AML-193 (cell line): ENCODE measurements at regions not wholly inside any gene's neighbourhood (a gene's known extent, or its start where the extent isn't known, plus 50 kb on each side); places are given as distances from the start of the nearest gene placed in this dataset.
A peak's percentile ranks its signal among the peaks of the same experiment; 100 is the strongest.

Experiments used
- DNase-seq, 2 experiments: peaks; one replicate each; lab custom pipeline; 2025; lab: John Stamatoyannopoulos, UW

DNA sequence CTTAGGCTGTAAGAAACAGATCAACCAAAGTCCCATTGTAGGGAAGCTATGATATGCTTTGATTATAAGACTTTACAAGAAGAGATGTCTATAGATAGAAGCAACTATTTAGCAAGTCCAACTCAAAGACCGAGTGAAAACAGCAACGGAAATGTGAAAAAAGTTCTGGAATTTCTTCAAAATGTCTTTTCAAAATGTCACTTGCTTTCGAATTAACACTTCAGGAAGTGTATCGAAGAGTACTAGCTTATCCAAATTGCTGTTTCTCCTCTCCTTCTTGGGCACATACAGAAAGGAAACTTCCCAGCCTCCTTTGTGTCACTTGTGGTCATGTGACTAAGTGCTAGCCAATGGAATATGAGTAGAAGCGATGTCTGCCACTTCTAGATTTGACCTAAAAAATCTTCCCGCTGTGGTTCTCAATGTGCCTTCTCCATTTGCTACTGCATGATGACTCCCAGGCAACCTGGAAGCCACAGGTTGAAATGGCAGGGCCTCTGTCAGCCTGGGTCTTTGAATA, 89.9 kb downstream of the TSEN15 start:
- DNase-seq = no peak

DNA sequence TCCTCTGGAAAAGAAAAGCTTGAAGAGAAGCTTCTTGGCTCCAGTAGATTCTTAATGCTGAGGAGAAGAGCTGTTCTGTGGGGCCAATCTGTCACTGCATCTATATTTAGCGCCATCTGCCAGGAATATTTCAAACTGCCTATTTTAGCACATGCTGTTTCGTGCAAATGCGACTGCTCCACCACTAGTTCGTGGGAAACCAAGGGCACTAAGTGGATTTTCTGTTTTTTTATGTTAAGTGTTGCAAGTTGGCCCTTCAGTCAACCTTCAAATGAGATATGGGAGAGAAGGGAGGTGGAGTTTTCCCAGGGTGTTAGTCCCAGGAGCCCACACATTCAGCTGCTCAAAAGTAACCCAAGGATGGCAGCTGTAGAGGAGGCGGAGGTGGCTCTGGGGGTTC, 91.9 kb downstream of the TSEN15 start:
- no peak for DNase-seq

- no peak for DNase-seq
These were observed 93.6 kb downstream of the TSEN15 start for GRCh38 chr1:184145083-184145482.

DNA sequence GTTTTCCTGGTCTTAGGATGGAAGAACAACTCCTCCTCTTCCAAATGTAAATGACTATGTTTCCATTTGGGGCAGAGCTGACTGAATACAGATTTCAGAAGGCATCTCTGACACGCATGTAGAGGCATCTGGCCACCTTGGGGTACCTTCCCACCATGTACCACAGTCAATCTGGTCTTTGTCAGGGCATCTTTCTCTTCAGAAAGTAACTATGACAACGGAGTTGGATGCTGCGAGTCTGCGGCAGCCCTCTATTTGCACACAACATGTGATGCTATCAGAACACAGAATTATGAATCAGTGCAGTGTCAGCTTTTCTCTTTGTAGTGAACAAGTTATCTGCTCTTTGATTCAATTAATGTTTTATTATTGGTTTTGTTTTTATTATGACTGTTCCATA, 94.7 kb downstream of the TSEN15 start:
- no peak for DNase-seq

DNA sequence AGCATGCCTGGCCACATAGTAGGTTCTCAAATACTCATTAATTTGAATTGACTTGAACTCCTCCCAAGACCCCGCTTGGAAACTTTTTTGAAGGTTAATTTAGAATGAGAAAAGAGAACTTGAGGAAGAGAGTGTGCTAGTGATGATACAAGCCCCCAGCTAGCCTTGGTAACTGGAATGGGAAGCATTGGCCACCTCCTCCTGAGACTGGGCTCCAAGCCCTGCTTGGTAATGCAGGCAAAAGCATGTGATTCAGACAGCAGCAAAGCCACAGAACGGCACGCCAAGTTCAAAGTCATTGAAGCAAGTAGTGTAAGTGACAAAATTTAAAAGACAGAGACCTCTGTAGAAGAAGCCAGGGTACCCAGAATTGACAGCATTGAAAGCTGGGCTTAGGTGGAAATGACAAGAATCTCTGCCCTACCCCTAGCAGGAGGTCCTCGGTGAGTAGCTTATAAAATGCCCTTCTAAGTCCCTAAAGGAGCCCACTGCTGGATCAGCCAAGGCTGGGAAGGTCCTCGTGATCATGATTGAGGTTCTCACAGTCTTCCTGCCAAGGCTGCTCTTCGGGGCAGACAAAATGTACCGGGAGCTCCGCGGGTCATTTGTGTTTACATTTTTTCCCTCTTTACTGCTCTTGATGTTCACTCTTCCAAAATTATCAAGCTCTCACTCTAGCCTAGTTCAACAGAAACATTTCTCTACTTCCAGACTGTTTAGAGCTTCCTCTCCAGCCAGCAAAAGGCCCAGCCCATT, 99.4 kb downstream of the TSEN15 start:
- DNase-seq = no peak

GRCh38 chr1:184152434-184152898, 100.9 kb downstream of the TSEN15 start:
- peak; percentile 38 to 40 for DNase-seq

GRCh38 chr1:184152974-184153373, 101.4 kb downstream of the TSEN15 start:
- no peak for DNase-seq

- no peak for DNase-seq
These were observed 102.2 kb downstream of the TSEN15 start for GRCh38 chr1:184153731-184154130.

DNA sequence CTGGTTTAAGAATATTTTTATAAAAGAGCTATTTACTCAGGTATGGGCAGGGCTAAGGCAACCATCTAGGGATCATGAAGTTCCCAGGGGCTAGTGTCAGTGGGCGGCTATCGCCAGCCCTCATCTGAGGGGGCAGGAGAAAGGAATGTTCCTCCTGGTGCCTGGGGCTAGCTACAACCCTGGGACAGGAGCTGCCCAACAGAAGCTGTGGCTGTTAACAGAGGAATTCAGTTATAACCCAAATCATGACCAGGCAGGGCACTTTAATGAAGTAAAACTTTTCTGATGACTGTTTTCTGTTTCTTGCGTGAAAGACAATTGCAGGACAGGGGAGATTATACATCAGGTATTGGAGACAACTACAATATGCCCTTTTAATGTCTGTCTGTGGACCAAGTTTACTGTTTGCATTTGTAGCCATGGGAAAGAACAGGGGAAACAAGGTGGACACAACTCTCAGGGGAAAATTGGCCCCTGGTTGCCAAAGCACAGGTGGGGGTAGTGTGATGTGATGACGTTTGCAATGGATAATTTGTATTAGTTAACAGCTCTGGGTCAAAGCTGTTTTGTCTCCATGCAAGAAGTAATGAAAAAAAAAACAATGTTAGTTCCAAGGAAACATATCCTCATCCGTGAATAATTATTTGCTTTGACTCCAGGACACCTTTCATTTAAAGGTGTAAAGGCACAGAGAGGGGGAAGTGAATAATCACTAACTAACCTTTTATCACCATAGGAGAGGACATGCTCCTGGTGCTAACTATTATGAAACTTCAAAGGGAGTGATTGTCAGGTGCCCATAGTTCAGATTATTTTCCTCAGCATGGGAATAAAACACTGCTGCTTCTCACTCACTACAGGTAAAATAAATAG, 105.2 kb downstream of the TSEN15 start:
- no peak for DNase-seq

- no peak for DNase-seq
These were observed 105.8 kb downstream of the TSEN15 start for GRCh38 chr1:184157394-184157742.

- peak; percentile 74 to 86 for DNase-seq
These were observed 107.6 kb downstream of the TSEN15 start for GRCh38 chr1:184158896-184159681.

DNA sequence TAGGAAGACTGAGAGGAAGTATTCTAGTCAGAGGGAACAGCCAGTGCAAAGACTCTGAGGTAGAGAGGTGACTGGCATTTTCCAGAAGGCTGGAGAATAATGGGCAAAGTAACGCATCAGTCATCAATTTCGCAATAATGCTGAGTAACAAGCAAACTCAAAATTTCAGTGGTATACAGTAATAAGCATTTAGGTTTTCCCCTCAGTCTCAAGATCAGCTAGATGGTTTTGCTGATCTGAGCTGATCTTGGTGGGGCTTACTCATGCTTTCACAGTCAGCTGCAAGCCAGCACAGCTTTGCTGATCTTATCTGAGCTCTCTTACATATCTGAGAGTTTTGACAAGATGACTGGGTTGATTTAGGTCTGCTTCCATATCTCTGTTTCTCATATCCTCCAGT, 108.7 kb downstream of the TSEN15 start:
- DNase-seq = peak in 1 of 2 experiments; percentile 20

DNA sequence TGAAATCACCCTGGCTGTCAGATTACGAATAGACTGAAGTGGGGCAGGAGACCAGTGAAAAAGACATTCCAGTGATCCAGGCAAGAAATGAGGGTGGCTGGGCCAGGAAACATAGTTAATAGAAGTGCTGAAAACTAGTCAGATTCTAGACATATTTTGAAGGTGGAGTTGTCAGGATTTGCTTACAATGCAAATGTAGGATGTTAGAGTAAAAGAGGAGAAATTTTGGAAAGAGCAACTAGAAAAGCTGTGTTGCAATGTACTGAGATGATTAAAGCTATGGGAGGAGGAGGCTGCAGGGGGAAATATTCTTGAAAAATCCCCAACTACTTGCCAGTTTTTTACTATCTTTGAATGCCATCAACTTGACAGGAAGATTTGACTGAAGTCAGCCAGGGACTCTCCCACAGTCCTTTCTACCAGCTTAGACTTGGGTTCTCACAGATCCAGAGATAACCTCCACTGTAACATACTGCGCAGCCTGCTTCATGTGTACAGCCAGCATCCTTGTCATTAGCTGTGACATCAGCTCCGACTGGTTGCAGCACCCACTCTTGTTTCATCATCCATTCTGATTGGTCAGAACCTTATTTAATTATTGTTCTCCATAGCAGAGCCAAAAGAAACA, 109.7 kb downstream of the TSEN15 start:
- DNase-seq = no peak

DNA sequence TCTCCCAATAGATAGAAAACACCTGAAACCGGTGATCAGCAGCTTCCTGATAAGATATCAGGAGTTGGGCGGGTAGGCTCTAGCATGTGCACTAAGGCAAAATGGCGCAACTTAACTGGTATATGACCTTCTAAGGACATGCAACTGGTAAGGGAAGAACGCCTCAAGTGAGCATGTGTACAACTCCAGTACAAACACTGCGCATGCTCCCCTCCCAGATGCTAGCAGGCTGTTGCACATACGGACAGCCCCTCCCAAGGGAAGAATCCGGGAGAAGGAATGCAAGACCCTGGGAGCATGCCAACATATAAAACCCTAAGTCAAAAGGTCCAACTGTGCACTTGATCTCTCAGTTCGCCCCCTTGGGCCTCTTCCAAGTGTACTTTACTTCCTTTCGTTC, 110.8 kb downstream of the TSEN15 start:
- no peak for DNase-seq

GRCh38 chr1:184163674-184164465, 112.3 kb downstream of the TSEN15 start:
- DNase-seq = no peak

DNA sequence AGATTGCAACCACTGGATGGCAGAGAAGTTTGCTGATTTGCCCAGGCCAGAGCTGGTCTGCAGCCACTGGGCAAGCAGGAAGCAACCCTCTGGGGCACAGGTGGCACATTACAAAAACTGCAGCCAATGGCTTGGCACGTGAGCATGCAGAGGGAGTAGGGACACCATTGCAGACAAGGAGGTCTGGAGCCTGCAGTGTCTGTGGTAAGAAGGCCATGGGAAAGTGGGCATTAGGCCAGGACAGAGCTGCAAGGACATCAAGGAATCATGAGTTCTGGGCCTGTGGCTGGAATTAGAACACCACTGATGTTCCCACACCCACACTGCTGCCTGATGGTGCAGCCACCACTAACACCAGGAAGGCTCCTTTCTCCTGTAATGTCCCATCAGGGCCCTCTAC, 113.0 kb downstream of the TSEN15 start:
- DNase-seq = no peak

- no peak for DNase-seq
These were observed 115.0 kb downstream of the TSEN15 start for GRCh38 chr1:184166485-184166884.

- DNase-seq = no peak
These were observed 115.8 kb downstream of the TSEN15 start for GRCh38 chr1:184167352-184167751.

DNA sequence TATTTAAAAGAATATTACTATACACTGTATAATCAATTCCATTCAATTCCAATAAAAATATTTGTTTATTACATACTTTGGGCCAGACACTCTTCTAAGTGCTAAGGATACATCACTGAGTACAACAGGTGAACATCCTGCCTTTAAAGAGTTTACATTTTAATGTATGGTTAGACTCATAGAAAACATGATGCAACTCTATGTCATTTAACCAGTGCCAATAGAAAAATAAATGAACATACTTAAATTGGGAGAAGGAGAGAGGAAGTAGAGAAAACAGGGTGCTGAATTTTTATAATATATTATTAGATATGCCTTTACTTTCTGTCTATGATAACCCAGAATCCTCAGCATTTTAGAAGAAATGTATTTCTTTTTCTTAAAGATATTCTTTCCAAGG, 119.2 kb downstream of the TSEN15 start:
- DNase-seq = no peak

DNA sequence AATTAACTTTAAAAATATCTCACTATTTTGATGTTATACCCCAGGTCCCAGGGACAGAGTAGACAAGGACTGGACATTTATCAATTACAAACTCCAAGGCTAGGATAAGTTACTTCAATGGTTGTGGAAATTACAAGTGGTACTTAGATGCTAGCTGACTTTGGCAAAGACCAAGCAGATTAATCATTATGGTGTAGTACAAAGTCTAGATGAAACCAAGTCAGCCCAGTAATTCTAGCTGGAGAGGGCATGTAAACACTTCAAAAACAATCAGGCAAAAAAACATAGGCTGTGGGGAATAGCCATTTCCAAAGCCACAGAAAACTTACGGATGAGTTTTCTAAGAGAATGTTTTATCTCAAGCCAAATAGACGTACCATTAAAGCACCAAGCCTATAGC, 124.5 kb downstream of the TSEN15 start:
- DNase-seq = no peak

DNA sequence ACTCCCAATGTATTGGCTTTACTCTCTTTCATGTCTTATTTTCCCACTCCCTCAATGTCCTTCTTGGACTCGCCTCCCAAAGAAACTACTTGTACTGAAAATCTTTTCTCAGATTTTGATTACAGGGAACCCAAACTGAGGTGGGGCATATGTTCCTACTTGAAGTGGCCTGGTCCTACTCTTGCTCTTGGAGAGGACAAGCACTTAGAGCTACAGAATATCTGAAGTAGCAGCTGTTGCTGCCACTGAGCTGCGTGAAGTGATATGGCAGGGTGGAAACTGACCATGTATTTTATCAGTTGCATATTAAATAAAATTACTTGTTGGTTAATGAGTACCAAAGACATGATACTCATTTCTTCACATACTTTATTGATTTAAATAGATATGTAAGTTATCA, 129.5 kb downstream of the TSEN15 start:
- no peak for DNase-seq
